Panc1 (cell line): ENCODE measurements at regions not wholly inside any gene's neighbourhood (a gene's known extent, or its start where the extent isn't known, plus 50 kb on each side); places are given as distances from the start of the nearest gene placed in this dataset.

Experiments
- ATAC-seq: fragments of 200-7000 bp; cut with Tn5 transposase; 2 replicates; pipeline ENCODE4 v1.9.1; 2020; ENCODE audit warnings: mild to moderate bottlenecking, moderate library complexity
- BruUV-seq: library from RNA; stranded (reverse); fragments of 400-500 nt; replicated peaks from 2 replicates; lab custom pipeline; 2021; lab: Mats Ljungman, UMichigan
- CTCF ChIA-PET: fragments of 300-600 bp; sonication (Branson Sonifier 250); formaldehyde crosslinking; loops from one replicate; lab custom pipeline; 2022; ENCODE audit warnings: antibody characterized with exemption; lab: Charles Lee
- POLR2A ChIA-PET: fragments of 300-600 bp; sonication (Branson Sonifier 250); formaldehyde crosslinking; loops from one replicate; lab custom pipeline; 2022; ENCODE audit warnings: antibody characterized with exemption; lab: Charles Lee
- DNase-seq: peaks from one replicate; pipeline ENCODE4 v3.0.0-alpha.2; 2010; ENCODE audit warnings: low read depth, low spot score
- H3K27ac ChIP-seq: 2 replicates; pipeline ENCODE4 v1.5.1; 2011; ENCODE audit warnings: mild to moderate bottlenecking, low read length, inconsistent platforms
- H3K27me3 ChIP-seq: fragments of 200-500 bp; sonication (Bioruptor generic); 2 replicates; pipeline ENCODE4 v1.6.0; 2014; ENCODE audit warnings: low read length, inconsistent platforms; ENCODE audit not compliant: control insufficient read depth, insufficient read depth
- H3K36me3 ChIP-seq: fragments of 200-500 bp; sonication (Bioruptor generic); 2 replicates; pipeline ENCODE4 v1.5.1; 2014; ENCODE audit warnings: inconsistent platforms, mild to moderate bottlenecking, low read length, moderate library complexity; ENCODE audit not compliant: control insufficient read depth, insufficient read depth
- H3K4me1 ChIP-seq: 2 replicates; pipeline ENCODE4 v1.5.1; 2011; ENCODE audit warnings: inconsistent platforms, mild to moderate bottlenecking, low read length, moderate library complexity; ENCODE audit not compliant: control insufficient read depth, insufficient read depth
- H3K4me3 ChIP-seq, 2 experiments: 2 replicates each; pipeline ENCODE4 v1.5.1; 2011 to 2012; ENCODE audit warnings: low read depth in 2 of 2, low read length in 2 of 2, mild to moderate bottlenecking in 2 of 2, inconsistent platforms in 1 of 2, moderate library complexity in 1 of 2
- H3K9me3 ChIP-seq: fragments of 200-500 bp; sonication (Bioruptor generic); 2 replicates; pipeline ENCODE4 v1.5.1; 2014; ENCODE audit warnings: low read depth, mild to moderate bottlenecking, inconsistent platforms, low read length, moderate library complexity; ENCODE audit not compliant: control insufficient read depth, insufficient read depth
- CTCF ChIP-seq: fragments of 450-650 bp; IDR thresholded peaks from 2 replicates; pipeline ENCODE4 v1.5.1; 2017; ENCODE audit warnings: mild to moderate bottlenecking
- POLR2AphosphoS5 ChIP-seq: IDR thresholded peaks from 2 replicates; pipeline ENCODE4 v1.6.1; 2012; ENCODE audit warnings: mild to moderate bottlenecking, low read depth, low read length, moderate library complexity
- REST ChIP-seq, 2 experiments: IDR thresholded peaks; 2 replicates each; pipeline ENCODE4 v1.6.1; 2011 to 2012; ENCODE audit warnings: low read depth in 2 of 2, control low read depth in 1 of 2, low read length in 1 of 2, mild to moderate bottlenecking in 1 of 2, moderate library complexity in 1 of 2; ENCODE audit not compliant: insufficient read depth in 1 of 2
- SIN3A ChIP-seq: IDR thresholded peaks from 2 replicates; pipeline ENCODE4 v1.6.1; 2012; ENCODE audit warnings: low read depth, mild to moderate bottlenecking, low read length, moderate library complexity, borderline replicate concordance; ENCODE audit not compliant: insufficient read depth
- TCF7L2 ChIP-seq: IDR thresholded peaks from 2 replicates; pipeline ENCODE4 v1.6.1; 2011; ENCODE audit warnings: mild to moderate bottlenecking, low read depth, low read length, inconsistent platforms
- in situ Hi-C: cut with HindIII; loops from 2 replicates; pipeline ENCODE4 v1.10.0; 2016; ENCODE audit warnings: low sequenced_read_pairs, low pct_unique_long_range_greater_than_20kb
- intact Hi-C: fragments of 100-400 bp; cut with micrococcal nuclease; formaldehyde crosslinking; loops from one replicate; pipeline ENCODE4 v1.10.0; 2022; ENCODE audit not compliant: unreplicated experiment

GRCh38 chr1:75992312-75992711, 60.1 kb upstream of the ASB17 start:
- H3K4me1 ChIP-seq = no peaks in the 10 kb centered on the region
- BruUV-seq = no TSS peak
- TF ChIP-seq CTCF = no peak
- TF ChIP-seq POLR2AphosphoS5 = no peak
- TF ChIP-seq SIN3A = no peak
- TF ChIP-seq REST (IDR thresholded peaks at IDR 0.05; ENCODE audit: insufficient read depth in 1 of 2, low read depth in 2 of 2, low read length in 1 of 2) = no peak
- TF ChIP-seq TCF7L2 = no peak
- H3K27ac ChIP-seq = no peak overlapping the region
- DNase-seq (no peak), ATAC-seq (no peak)
- POLR2A ChIA-PET = no interaction called here
- CTCF ChIA-PET = no interaction called here
- no peaks in the 10 kb centered on the region for H3K36me3 ChIP-seq
- in situ Hi-C loops (no loop called here), intact Hi-C loops (loop anchor here (5.0 to 10.0 kb wide), 2 partner anchors 152 to 1150 kb away; no protein-coding TSS in a partner anchor)
- no peak overlapping the region for H3K4me3 ChIP-seq
- no peaks in the 10 kb centered on the region for H3K9me3 ChIP-seq
- peaks cover 10% of the 10 kb centered on the region for H3K27me3 ChIP-seq

- TF ChIP-seq SIN3A = no peak
- TF ChIP-seq TCF7L2 = no peak
- TF ChIP-seq REST (IDR thresholded peaks at IDR 0.05; ENCODE audit: insufficient read depth in 1 of 2, low read depth in 2 of 2, low read length in 1 of 2) = no peak
- no peak for TF ChIP-seq CTCF
- no peak for TF ChIP-seq POLR2AphosphoS5
- ChIA-PET CTCF (no interaction called here), POLR2A (no interaction called here)
- intact Hi-C loops (loop anchor here (5.0 to 10.0 kb wide), 2 partner anchors 151 to 1149 kb away; no protein-coding TSS in a partner anchor), in situ Hi-C loops (no loop called here)
- Histone ChIP-seq H3K4me1 (no peaks in the 10 kb centered on the region), H3K36me3 (no peaks in the 10 kb centered on the region), H3K4me3 (no peak overlapping the region), H3K9me3 (no peaks in the 10 kb centered on the region), H3K27me3 (peaks cover 10% of the 10 kb centered on the region), H3K27ac (no peak overlapping the region)
- DNase-seq = no peak
- no peak for ATAC-seq
- no TSS peak for BruUV-seq
These were observed 61.5 kb upstream of the ASB17 start for GRCh38 chr1:75993661-75994060.
